OCI-LY7 (cell line): ENCODE measurements at regions not wholly inside any gene's neighbourhood (a gene's known extent, or its start where the extent isn't known, plus 50 kb on each side); places are given as distances from the start of the nearest gene placed in this dataset.

Experiments used
- BruUV-seq: library from RNA; stranded (reverse); fragments of 400-500 nt; replicated peaks from 2 replicates; lab custom pipeline; 2021; lab: Mats Ljungman, UMichigan
- CTCF ChIA-PET: fragments of 300-600 bp; sonication (Branson Sonifier 250); formaldehyde crosslinking; loops from one replicate; lab custom pipeline; 2022; ENCODE audit warnings: antibody characterized with exemption; ENCODE audit not compliant: unreplicated experiment; lab: Charles Lee
- POLR2A ChIA-PET: fragments of 300-600 bp; sonication (Branson Sonifier 250); formaldehyde crosslinking; loops from one replicate; lab custom pipeline; 2022; ENCODE audit warnings: antibody characterized with exemption; lab: Charles Lee
- DNase-seq: peaks from one replicate; pipeline ENCODE4 v3.0.0-alpha.2; 2015; ENCODE audit warnings: low spot score
- H2AFZ ChIP-seq: fragments of 200-600 bp; sonication (generic), shearing (Covaris generic); 2 replicates; pipeline ENCODE4 v1.6.1; 2014; ENCODE audit warnings: mild to moderate bottlenecking, antibody characterized with exemption, low read length, moderate library complexity
- H3K27ac ChIP-seq: fragments of 200-600 bp; sonication (generic); 2 replicates; pipeline ENCODE4 v1.5.1; 2014; ENCODE audit warnings: mixed run types, low read depth, mild to moderate bottlenecking, moderate library complexity, low read length, inconsistent platforms; ENCODE audit not compliant: poor library complexity, severe bottlenecking
- H3K36me3 ChIP-seq: fragments of 200-600 bp; sonication (generic); 2 replicates; pipeline ENCODE4 v1.6.1; 2014; ENCODE audit warnings: mild to moderate bottlenecking, antibody characterized with exemption, low read length, moderate library complexity, mixed read lengths; ENCODE audit not compliant: insufficient read depth
- H3K4me1 ChIP-seq: fragments of 200-600 bp; sonication (generic); 2 replicates; pipeline ENCODE4 v1.5.1; 2014; ENCODE audit warnings: mild to moderate bottlenecking, low read length; ENCODE audit not compliant: insufficient read depth, poor library complexity, severe bottlenecking
- H3K4me2 ChIP-seq: fragments of 200-600 bp; sonication (generic); 2 replicates; pipeline ENCODE4 v1.6.1; 2014; ENCODE audit warnings: mild to moderate bottlenecking, low read length
- H3K4me3 ChIP-seq: fragments of 200-600 bp; sonication (generic); 2 replicates; pipeline ENCODE4 v1.5.1; 2014; ENCODE audit warnings: mild to moderate bottlenecking, low read depth, low read length; ENCODE audit not compliant: poor library complexity, severe bottlenecking
- H3K79me2 ChIP-seq: fragments of 200-600 bp; sonication (generic); 2 replicates; pipeline ENCODE4 v1.6.1; 2016; ENCODE audit warnings: low read depth, mild to moderate bottlenecking, low read length, moderate library complexity, mixed read lengths; ENCODE audit not compliant: insufficient read depth
- H3K9me2 ChIP-seq: fragments of 200-600 bp; sonication (generic); 2 replicates; pipeline ENCODE4 v1.6.1; 2016; ENCODE audit warnings: mild to moderate bottlenecking, low read length, mixed read lengths; ENCODE audit not compliant: insufficient read depth
- H3K9me3 ChIP-seq: fragments of 200-600 bp; sonication (generic); 2 replicates; pipeline ENCODE4 v1.6.1; 2014; ENCODE audit warnings: mild to moderate bottlenecking, mixed run types, low read length, mixed read lengths
- H4K20me1 ChIP-seq: fragments of 200-600 bp; sonication (generic); 2 replicates; pipeline ENCODE4 v1.6.1; 2014; ENCODE audit warnings: mild to moderate bottlenecking, antibody characterized with exemption, low read length, moderate library complexity, mixed read lengths; ENCODE audit not compliant: insufficient read depth
- EZH2phosphoT487 ChIP-seq: fragments of 200-600 bp; sonication (generic); IDR thresholded peaks from 2 replicates; pipeline ENCODE4 v1.6.1; 2018; ENCODE audit warnings: low read depth, borderline replicate concordance, mild to moderate bottlenecking, mixed run types, antibody characterized with exemption, low read length, moderate library complexity, mixed read lengths
- intact Hi-C: fragments of 100-400 bp; cut with micrococcal nuclease; formaldehyde crosslinking; loops from one replicate; pipeline ENCODE4 v1.10.0; 2022; ENCODE audit not compliant: unreplicated experiment
- TF ChIP-seq, protein P1 (sequence below): fragments of 200-600 bp; sonication (generic); conservative IDR thresholded peaks from 2 replicates; pipeline ENCODE4 v1.5.1; 2014; ENCODE audit warnings: mild to moderate bottlenecking, antibody characterized with exemption, low read length, moderate library complexity, mixed read lengths

DNA sequence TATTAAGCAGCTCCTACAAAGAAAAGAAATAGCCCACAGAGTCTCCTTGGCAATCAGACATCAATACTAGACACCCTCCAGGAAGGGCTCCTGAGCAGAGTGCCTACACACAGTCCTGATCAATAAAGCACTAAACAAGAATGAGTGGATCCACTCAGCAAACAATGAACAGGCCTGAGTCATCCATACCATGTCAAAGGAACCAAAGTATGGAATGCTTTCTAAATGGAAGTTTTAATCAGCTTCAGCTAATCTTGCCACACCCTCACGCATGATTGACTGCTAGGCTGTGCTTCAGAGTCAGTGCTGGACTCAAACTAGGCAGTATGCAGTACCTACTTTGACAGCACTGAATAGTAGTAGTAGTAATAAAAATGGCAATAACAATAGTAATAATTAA is 392.7 kb upstream of the HTR2A start:
- H3K36me3 ChIP-seq = no peaks in the 10 kb centered on the region
- H2AFZ ChIP-seq = no peak overlapping the region
- no peaks in the 10 kb centered on the region for H3K4me1 ChIP-seq
- no peaks in the 10 kb centered on the region for H3K9me2 ChIP-seq
- DNase-seq = no peak
- ChIA-PET POLR2A (no interaction called here), CTCF (no interaction called here)
- H3K4me3 ChIP-seq = no peak overlapping the region
- H3K9me3 ChIP-seq = no peaks in the 10 kb centered on the region
- H3K27ac ChIP-seq = no peak overlapping the region
- intact Hi-C loops = no loop called here
- no peak overlapping the region for H3K4me2 ChIP-seq
- no TSS peak for BruUV-seq
- H4K20me1 ChIP-seq = no peaks in the 10 kb centered on the region
- H3K79me2 ChIP-seq = no peaks in the 10 kb centered on the region
- TF ChIP-seq EZH2phosphoT487 = no peak
- TF ChIP-seq, protein P1, sequence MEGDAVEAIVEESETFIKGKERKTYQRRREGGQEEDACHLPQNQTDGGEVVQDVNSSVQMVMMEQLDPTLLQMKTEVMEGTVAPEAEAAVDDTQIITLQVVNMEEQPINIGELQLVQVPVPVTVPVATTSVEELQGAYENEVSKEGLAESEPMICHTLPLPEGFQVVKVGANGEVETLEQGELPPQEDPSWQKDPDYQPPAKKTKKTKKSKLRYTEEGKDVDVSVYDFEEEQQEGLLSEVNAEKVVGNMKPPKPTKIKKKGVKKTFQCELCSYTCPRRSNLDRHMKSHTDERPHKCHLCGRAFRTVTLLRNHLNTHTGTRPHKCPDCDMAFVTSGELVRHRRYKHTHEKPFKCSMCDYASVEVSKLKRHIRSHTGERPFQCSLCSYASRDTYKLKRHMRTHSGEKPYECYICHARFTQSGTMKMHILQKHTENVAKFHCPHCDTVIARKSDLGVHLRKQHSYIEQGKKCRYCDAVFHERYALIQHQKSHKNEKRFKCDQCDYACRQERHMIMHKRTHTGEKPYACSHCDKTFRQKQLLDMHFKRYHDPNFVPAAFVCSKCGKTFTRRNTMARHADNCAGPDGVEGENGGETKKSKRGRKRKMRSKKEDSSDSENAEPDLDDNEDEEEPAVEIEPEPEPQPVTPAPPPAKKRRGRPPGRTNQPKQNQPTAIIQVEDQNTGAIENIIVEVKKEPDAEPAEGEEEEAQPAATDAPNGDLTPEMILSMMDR = no peak

DNA sequence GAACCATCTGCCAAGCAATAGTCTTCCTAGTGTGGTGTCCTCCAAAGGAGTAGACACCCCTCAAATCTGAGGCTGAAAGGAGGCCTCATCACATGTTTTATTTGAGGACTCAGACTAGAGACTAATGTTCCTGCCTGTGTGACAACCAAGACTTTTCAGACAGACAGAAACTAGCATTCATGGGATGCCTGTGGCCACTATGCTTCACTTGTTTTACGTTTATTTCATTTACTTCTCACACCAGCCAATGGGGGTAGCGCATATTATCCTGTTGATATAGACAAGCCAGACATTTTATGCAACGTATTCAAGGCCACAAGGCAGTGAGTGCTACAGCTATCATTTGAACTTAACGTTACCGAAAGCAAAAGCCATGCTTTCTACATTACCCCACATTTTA is 391.7 kb upstream of the HTR2A start:
- Histone ChIP-seq H3K79me2 (no peaks in the 10 kb centered on the region), H4K20me1 (no peaks in the 10 kb centered on the region), H3K9me3 (no peaks in the 10 kb centered on the region), H2AFZ (no peak overlapping the region), H3K36me3 (no peaks in the 10 kb centered on the region), H3K4me2 (no peak overlapping the region), H3K9me2 (no peaks in the 10 kb centered on the region), H3K4me3 (no peak overlapping the region), H3K4me1 (no peaks in the 10 kb centered on the region), H3K27ac (no peak overlapping the region)
- intact Hi-C loops = no loop called here
- POLR2A ChIA-PET = no interaction called here
- BruUV-seq = no TSS peak
- DNase-seq = no peak
- CTCF ChIA-PET = no interaction called here
- TF ChIP-seq, protein P1 = no peak
- TF ChIP-seq EZH2phosphoT487 = no peak

DNA sequence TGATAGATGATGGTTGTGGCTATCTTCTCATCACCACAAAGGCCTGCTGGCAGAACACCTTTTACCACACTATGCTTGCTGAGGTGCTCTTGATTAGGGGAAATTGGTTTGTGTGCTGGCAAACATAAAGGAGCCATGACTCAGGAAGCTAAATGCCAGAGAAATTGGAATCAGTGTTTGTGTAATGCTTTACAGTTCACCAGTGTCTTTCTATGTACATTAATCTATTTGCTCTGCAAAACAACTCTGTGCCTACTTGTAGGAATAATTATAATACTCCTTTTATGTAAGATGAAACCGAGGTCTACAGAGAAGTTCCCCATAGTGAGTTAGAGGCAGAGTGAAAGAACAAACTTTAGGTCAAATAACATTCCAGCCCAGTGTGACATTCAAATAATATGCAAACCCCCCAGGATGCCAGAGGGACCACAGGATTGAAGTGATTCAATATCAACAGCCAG is 390.5 kb upstream of the HTR2A start:
- TF ChIP-seq EZH2phosphoT487 = no peak
- no TSS peak for BruUV-seq
- Histone ChIP-seq H3K36me3 (no peaks in the 10 kb centered on the region), H4K20me1 (no peaks in the 10 kb centered on the region), H2AFZ (no peak overlapping the region), H3K79me2 (no peaks in the 10 kb centered on the region), H3K4me2 (no peak overlapping the region), H3K9me2 (no peaks in the 10 kb centered on the region), H3K4me3 (no peak overlapping the region), H3K9me3 (no peaks in the 10 kb centered on the region), H3K27ac (no peak overlapping the region), H3K4me1 (no peaks in the 10 kb centered on the region)
- DNase-seq = no peak
- ChIA-PET CTCF (no interaction called here), POLR2A (no interaction called here)
- intact Hi-C loops = no loop called here
